ENCODE measurements at regions not wholly inside any gene's neighbourhood (a gene's known extent, or its start where the extent isn't known, plus 50 kb on each side); places are given as distances from the start of the nearest gene placed in this dataset.

DNA sequence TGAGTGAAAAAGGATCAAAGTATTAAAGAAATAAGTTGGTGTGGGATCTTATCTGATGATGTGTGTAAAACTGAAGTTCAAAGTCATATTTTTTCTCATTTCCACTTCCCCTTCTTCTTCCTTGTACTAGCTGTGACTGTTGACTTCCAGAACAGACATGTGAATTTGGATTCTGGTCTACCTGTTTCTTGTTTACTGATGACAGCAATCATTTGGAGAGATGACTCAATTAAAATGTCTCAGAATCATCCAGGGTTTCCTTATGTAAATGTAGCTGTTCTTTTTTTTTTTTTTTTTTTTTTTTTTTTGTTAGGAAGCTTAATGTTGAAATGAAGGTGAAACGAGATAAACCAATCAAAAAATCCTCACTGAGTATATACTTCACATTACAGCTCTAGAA, 819.9 kb upstream of the PIK3C3 start:
- TF ChIP-seq, protein P1, sequence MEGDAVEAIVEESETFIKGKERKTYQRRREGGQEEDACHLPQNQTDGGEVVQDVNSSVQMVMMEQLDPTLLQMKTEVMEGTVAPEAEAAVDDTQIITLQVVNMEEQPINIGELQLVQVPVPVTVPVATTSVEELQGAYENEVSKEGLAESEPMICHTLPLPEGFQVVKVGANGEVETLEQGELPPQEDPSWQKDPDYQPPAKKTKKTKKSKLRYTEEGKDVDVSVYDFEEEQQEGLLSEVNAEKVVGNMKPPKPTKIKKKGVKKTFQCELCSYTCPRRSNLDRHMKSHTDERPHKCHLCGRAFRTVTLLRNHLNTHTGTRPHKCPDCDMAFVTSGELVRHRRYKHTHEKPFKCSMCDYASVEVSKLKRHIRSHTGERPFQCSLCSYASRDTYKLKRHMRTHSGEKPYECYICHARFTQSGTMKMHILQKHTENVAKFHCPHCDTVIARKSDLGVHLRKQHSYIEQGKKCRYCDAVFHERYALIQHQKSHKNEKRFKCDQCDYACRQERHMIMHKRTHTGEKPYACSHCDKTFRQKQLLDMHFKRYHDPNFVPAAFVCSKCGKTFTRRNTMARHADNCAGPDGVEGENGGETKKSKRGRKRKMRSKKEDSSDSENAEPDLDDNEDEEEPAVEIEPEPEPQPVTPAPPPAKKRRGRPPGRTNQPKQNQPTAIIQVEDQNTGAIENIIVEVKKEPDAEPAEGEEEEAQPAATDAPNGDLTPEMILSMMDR (conservative IDR thresholded peaks at IDR 0.05; ENCODE audit: low read length): no peak
- TF ChIP-seq EZH2phosphoT487 (IDR thresholded peaks at IDR 0.05; ENCODE audit: borderline replicate concordance, low read depth, low read length): no peak
